HCEC 1CT (cell line): ENCODE measurements at regions not wholly inside any gene's neighbourhood (a gene's known extent, or its start where the extent isn't known, plus 50 kb on each side); places are given as distances from the start of the nearest gene placed in this dataset.
"Not testable (repeated sequence)": the region's sequence is repeated elsewhere in the genome, so short reads cannot be mapped to it uniquely, and the experiment has no call there.

Experiments
- DNase-seq: peaks from one replicate; pipeline ENCODE4 v3.0.0-alpha.2; 2017

DNA sequence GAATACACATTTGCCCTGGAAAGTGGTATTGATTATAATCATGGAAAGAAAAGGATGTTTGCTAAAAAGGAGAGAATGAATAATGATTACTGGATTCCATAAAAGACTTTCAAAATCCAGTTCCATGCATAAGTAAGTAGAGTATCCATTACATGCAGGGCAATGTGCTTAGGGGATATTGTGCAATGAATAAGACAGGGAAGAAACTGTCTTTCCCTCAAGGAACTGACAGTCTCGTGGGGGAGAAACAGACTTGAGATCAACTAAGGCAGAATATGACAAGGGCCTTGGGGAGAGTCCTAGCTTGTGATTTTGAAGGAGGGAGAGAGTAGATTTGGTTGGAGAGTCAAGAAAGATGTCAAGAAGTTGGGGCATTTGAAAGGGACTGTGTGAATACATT is 130.6 kb downstream of the SPP2 start:
- peak; percentile 13 for DNase-seq

DNA sequence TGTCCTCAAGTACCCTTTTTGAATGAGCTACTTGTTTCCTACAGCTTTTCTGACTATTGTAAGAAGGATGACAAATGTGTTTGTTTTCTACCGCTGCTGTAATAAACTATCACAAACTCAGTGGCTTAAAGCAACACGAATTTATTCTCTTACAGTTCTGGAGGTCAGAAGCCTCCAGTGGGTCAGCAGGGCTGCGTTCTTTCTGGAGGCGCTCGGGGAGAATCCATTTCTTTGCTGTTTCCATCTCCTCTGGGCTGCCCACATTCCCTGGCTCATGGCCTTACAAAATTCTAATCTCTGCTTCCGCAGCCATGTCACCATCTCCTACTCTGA is 128.5 kb downstream of the SPP2 start:
- DNase-seq = no peak

DNA sequence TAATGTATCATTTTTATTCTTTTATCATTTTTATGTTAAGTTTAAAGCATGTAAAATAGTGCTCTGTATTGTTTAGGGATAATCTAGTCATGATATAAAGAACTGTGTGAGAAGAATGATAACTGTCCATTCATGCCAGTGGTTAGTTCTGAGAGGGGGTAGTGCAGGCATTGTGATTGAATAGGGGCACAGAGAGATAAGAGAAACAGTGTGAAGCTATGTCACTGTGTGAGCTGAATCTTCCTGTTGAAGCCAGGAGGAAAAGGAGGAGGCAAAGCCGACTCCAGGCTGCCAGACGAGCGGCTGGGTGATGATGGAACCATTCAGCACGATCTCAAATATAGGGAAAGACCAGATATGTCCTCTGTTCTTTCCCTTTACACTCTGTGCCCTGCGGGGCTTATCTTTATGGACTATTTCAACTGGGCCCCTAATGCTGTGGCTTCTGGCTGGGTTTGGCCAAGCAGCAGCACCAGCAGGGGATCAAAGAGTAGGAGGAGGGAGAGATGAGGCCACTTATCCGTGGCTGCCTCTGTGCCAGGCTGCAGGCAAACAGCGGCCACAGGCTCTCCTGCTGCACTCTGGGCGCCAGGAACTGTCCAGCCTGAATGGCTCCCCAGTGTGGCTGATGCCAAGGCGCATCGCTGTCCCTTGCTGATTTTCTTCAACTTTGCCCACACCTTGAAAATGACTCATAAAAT is 128.0 kb downstream of the SPP2 start:
- peak; percentile 5 for DNase-seq

DNA sequence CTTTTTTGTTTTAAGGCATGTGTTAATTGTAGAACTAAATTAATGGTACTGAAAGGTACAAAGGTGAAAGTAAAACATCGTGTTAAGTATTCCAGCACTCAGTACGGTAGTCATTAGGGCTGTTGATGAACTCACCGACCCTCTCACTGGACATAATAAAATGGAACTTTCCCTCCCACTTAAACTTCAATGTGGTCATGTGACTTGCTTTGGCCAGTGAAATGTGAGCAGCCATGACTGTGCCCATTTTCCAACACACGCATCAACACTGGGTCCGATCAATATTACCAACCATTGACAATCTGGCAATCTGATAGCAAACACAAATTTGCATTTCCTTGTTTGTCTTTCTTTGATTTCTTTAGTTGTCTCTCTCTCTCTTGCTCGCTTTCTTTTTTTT is 125.1 kb downstream of the SPP2 start:
- no peak for DNase-seq

DNA sequence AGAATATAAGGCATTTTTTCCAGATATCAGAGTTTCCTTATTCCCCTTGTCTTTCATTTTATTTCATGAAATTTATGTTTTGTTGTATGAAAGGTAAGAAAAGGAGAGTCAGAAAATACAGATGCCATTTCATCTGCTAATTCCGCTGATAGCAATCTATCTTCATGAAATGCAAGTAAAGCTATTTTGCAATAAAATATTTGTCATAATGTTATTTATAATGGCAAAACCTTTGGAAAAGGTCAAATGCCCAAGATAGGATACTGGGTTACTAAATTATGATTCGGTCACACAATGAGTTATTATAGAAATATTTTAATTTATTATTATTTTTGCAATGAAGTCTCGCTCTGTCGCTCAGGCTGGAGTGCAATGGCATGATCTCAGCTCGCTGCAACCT is 124.2 kb downstream of the SPP2 start:
- no peak for DNase-seq

DNA sequence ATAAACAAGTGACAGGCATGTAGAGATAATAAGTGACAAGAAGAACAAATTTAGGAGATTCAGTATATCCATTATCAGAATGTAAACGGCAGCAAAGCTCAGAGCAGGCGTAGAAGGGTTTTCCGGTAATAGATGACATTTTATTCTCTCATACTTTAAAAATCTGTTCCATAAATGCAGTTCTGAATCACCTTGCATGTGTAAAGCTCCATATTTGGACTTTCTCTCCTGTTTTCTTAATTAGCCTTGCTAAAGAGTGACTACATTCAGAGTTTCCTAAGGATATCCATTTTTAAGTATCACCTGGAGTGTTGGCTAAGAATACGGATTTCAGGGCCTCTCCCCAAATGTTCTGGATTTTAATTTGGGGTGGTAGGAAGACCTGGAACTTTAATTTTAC is 122.0 kb downstream of the SPP2 start:
- no peak for DNase-seq

DNA sequence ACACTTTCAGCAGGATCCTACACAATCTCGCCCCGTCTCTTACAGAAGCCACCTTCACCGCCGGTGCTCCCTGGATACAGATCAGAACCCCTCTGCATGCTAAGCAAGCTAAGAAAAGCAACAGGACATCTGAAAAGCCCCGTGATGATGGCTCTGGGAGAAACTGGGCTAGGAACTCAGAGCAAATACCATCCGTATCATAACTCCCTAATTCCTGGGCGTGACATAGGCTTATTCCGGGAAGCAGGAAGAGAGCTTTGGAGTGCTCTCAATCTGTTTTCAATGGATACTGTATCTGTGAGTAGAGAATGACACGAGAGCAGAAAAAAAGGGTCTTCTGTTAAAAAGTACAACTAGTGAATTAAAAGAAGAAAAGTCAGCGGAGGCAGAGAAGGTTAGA is 121.6 kb downstream of the SPP2 start:
- no peak for DNase-seq

DNA sequence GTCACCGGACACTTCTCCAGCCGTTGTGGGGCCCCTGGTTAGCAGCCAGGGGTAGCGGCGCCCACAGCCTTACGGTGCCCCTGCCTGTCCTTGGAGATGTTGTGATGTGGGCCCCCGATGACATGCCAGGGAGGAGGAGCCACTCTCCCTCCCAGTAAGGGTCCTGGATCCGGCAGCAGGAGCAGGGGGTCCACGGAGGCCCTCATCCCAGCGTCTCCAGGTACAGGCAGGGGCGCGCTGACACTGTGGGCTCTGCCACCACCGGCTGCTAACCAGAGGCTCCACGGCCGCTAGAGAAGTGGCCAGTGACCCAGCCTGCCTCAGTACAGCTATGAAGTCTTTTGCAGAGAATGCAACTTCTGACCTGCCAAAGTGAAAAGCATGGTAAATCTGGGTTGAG is 121.2 kb downstream of the SPP2 start:
- DNase-seq = no peak

DNA sequence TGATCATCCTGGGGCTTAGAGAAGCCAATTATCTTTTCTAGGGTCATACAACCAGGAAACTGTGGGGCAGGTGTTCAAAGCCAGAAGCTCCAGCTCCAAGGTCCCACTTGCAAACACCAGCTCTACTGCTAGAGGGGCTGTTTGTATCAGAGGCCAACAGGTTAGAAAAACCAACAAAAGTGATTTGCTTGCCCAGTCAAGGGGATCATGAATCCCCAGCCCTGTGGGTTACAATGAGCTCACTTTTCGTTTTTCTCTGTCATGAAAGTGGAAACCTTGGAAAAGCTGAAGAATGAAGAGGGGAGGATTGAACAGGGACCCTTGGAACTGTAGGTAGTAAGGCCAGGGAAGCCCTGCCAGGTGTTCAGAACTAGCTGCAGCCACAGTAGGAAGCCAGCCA is 119.2 kb downstream of the SPP2 start:
- no peak for DNase-seq

DNA sequence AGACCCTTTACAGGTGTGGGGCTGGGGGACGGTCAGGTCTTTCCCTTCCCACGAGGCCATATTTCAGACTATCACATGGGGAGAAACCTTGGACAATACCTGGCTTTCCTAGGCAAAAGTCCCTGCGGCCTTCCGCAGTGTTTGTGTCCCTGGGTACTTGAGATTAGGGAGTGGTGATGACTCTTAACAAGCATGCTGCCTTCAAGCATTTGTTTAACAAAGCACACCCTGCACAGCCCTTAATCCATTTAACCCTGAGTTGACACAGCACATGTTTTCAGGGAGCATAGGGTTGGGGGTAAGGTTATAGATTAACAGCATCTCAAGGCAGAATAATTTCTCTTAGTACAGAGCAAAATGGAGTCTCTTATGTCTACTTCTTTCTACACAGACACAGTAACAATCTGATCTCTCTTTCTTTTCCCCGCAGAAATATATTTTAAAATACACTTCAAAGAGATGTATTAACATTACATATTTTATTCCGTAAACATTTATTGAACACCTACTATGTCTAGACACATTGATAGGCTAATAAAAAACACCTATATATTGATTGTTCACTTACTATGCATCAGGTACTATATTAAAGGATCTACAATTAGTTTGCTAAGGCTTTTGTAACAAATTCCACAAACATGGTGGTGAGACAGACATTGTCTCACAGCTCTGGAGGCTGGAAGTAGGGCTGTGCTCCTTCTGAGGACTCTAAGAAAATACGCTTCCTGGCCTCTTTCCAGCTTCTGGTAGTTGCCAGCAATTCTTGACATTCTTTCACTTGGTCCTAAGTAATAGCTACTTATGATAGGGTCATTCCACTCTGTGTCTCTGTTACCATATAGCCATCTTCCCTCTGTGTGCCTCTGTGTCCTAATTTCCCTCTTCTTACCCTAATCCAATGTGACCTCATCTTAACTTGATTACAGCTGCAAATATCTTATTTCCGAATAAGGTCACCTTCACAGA is 118.4 kb downstream of the SPP2 start:
- DNase-seq = not testable (repeated sequence)

DNA sequence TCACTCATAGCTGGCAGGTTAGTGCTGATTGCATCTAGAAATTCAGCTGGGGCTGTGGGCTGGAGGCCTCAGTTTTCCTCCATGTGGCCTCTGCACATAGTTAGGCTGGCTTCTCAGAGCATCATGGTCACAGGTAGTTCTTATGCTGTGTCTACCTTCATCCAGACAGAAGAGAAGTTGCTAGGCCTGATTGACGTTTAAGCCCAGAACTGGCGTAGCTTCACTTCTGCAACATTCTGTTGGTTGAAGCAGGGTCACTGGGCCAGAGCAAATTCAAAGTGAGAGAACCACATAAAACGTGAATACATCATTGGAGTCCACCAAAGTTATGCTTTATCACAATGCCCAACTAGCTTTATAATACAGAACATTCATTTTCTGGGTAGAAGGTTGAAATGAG is 116.0 kb downstream of the SPP2 start:
- DNase-seq = no peak

DNA sequence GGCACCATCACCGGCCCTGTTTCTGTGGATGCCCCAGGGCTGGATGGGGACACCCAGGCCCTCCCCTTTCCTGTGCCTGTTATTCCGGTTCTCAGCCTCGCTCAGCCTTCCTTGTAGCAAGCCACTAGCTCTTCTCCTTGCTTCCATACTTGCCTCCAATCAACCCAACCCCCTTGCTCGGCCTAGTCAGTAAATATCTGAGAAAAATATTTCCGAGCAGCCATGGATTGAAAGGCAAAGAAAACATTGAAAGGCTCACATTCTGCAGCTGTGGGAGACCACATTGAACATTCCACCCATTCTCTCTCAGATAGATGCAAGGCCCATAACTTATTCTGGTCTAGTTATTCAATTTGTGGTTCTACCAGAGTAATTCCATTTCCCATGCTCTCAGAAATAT is 114.9 kb downstream of the SPP2 start:
- DNase-seq = no peak

DNA sequence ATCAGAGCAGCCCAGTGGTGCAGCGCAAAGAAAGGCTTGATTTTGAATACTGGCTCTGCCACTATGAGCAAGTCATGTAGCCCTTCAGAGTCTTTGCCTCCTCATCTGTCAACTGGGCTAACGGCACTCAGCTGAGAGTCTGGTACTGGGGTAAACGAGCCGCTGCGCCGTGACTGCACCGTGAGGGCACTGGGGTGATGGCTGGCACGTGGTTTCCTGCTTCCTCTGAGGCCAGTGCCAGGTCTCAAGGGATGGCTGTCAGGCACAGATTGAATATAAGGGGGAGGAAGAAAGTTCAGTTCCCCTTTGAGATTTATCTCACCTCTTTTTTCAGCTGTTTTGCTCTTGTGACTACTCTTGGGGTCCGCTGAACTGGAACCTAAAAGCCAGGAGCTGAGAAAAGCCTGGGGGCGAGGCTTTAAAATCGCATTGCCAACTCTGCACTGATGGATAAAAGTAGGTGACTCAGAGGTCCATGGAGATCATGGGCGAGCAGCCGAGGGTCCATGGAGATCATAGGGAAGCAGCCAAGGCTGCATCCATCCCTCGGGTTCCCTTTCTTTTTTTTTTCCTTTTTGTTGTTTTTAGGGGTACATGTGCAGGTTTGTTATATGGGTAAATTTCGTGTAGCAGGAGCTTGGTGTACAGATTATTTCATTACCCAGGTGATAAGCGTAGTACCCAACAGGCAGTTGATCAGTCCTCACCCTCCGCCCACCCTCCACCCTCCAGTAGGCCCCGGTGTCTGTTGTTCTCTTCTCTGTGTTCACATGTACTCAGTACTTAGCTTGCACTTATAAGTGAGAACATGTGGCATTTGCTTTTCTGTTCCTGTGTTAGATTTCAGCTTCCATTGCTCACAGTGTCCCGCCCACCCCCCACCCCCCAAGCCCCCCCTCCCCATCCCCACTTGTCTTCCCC is 114.3 kb downstream of the SPP2 start:
- DNase-seq = no peak

DNA sequence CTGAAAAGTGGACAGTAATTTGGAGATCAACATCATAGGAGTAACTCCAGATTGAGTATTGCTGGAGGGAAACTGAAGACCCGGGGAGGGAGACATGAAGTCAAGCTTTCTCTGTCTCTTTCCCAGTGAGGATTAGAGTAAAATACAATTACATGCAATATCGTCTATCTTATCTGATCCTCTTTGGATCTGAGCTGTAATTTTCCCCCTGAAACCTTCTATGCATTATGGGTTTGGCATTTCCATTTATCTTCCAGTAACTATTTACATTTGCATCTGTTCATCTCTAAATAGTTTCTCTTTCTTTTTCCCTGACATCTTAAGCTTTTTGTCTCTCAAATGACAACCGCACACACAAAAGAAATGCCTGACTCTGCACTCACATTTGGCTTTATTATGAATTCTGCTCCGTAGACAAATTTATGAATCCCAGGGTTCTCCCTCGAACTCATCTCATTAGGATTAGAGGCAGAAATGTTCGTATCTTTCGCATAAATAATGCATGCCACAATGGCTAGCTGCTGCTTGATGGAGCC is 113.1 kb downstream of the SPP2 start:
- DNase-seq = no peak

DNA sequence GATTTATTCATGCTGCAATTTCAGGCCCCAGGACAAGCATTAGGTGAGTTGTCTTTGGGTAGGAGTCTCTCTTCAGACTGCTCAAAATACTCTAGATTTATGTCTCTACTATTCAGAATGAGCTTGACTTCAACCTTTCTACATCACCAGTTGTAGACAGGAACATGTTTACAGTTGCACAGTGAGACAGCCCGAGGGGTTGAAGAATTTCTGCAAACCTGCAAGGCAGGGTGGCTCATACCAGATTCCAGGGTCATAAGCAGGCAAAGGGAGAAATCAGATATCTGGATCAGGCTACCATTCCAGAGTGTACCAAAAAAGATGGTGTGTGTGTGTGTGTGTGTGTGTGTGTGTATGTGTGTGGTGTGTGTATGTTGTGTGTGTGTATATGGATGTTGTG is 112.4 kb downstream of the SPP2 start:
- DNase-seq = no peak

DNA sequence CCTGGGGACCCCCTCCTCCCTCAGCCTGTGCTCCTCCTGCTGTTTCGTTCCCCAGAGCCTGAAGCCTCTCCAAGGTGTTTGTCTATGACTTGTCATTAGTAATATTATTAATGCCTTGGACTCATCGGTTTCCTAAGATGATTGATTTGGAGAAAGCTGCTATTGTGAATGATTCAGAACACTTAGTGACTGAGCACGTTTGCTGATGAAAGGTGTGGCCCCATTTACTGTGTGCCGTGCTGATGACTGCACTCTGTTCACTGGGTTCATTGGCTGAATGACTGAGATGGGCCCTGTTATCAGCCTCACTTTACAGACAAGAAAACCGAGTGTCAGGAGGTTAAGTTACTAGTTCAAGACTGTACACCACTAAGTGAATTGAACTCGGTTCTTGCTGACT is 111.4 kb downstream of the SPP2 start:
- no peak for DNase-seq

DNA sequence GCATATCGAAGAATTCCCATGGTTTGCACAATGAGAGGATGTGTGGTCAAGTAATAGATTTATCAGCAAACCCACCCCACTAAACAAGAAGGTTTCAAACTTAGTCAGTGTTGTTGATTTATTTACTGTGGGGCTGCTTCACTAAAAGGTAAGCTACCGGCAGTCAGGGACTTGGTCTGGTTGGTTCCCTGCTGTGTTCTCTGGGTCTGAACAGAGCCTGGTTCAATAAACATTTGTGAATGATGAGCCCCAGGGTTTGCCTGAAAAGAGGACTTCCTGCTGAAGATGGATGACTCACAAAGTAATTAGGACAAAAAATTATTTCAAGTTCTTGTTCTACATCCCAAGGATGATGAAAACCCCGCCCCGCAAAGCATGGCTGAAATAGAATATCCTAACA is 108.3 kb downstream of the SPP2 start:
- peak; percentile 22 for DNase-seq

DNA sequence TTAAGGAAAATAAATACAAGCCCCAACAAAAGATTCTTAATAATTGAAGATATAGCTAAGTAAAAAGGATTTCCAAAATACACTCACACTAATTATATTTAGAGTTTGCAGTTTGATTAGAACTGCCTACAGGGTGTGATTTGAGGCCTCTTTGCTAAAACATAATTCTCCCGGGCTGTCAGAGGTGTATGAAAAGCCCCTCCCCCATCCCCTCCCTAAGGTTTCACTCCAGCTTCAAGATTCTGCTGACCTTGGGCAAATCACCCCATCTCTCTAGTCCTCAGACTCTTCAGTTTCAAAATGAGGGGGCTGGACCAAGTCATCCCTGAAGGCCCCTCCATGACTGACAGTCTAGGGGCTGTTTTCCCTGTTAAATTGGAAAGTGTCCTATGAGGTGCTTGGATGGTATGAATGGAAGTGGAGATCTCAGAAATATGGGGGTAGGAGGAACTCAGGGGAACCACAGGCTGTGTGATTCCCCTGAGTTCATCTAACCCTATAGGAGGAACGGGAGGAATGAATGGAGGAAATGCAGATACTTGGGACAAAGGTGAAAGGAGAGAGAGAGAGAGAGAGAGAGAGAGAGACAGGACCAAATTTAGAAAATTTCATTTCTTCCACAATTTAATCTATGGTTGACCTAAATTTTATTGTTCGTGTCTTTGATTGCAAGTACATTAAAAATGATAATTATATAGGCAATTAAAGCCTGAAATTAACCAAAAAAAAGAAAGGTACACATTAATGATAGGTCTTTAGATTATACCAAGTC is 107.5 kb downstream of the SPP2 start:
- no peak for DNase-seq

DNA sequence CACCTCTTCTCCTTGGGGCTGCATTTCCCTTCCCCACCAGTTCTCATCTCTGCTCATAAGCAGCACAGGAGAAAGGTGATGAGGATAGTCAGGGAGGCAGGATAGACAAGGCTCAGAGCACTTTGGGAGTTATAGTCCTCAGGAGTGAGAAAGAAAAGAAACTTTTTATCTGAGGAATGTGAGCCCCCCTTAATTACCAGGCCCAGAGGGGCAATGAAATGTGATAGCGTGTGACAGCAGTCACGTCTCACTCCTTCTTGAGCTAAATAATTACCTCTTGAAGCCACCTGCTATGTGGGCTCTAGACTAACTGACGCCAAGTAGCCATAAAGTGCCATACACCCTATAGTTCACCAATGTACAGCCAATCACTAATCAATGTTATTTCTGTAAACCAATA is 105.8 kb downstream of the SPP2 start:
- no peak for DNase-seq

DNA sequence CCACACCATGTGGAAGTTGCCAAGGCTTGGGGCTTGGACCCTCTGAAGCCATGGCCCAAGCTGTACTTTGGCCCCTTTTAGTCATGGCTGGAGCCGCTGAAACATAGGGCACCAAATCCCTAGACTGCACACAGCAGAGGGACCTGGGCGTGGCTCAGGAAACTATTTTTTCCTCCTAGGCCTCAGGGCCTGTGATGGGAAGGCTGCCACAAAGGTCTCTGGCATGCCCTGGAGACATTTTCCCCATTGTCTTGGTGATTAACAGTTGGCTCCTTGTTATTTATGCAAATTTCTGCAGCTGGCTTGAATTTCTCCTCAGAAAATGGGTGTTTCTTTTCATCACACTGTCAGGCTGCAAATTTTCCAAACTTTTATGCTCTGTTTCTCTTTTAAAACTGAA is 102.3 kb downstream of the SPP2 start:
- DNase-seq = not testable (repeated sequence)

DNA sequence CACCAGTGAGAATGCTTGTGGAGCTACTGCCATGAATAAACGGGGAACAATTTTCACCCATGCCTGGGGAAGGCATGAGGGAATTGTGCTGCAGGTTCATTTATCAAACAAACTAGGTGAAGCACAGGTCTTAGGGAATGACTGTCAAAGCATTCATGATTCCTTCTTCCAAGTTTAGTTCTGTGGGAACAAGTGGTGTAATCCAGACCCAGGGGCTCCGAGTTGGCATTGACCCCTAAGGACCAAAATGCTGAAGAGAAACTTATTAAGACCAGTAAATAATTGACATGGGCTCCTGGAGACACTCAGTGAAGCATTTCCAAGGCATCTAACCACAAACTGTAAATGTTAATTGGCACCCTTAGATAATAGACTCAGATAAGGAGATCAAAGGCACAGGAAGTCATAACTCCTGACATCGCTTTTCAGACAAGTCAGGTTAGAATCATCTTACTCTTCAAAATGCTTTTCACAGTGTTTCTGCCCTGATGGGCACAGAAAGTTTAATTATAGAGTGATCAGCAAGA is 96.9 kb downstream of the SPP2 start:
- no peak for DNase-seq
